GM23338 (cell line): ENCODE measurements at regions not wholly inside any gene's neighbourhood (a gene's known extent, or its start where the extent isn't known, plus 50 kb on each side); places are given as distances from the start of the nearest gene placed in this dataset.

Experiments
- ATAC-seq: fragments of 200-7000 bp; cut with Tn5 transposase; 3 replicates; pipeline ENCODE4 v1.9.1; 2020
- DNase-seq: peaks from one replicate; pipeline ENCODE4 v3.0.0-alpha.2; 2015; ENCODE audit warnings: low spot score
- H2AFZ ChIP-seq: fragments of 200-600 bp; sonication (generic); 2 replicates; pipeline ENCODE4 v1.8.0; 2016; ENCODE audit warnings: antibody characterized with exemption, mild to moderate bottlenecking, moderate library complexity
- H3F3A ChIP-seq: fragments of 200-600 bp; sonication (generic); replicated peaks from 2 replicates; pipeline ENCODE4 v1.8.0; 2017; ENCODE audit warnings: antibody characterized with exemption, mixed run types, low read depth
- H3K27ac ChIP-seq: fragments of 200-600 bp; sonication (generic); 2 replicates; pipeline ENCODE4 v1.6.1; 2016; ENCODE audit warnings: low read depth
- H3K27me3 ChIP-seq: fragments of 200-600 bp; sonication (generic); 2 replicates; pipeline ENCODE4 v1.8.0; 2016; ENCODE audit warnings: mild to moderate bottlenecking, mixed run types, moderate library complexity; ENCODE audit not compliant: insufficient read depth
- H3K36me3 ChIP-seq: fragments of 200-600 bp; sonication (generic); 2 replicates; pipeline ENCODE4 v1.8.0; 2016; ENCODE audit warnings: mild to moderate bottlenecking; ENCODE audit not compliant: insufficient read depth
- H3K4me1 ChIP-seq: fragments of 200-600 bp; sonication (generic); 2 replicates; pipeline ENCODE4 v1.8.0; 2016; ENCODE audit warnings: mild to moderate bottlenecking, moderate library complexity; ENCODE audit not compliant: insufficient read depth
- H3K4me2 ChIP-seq: fragments of 200-600 bp; sonication (generic); 2 replicates; pipeline ENCODE4 v1.7.1; 2017; ENCODE audit warnings: mixed run types
- H3K4me3 ChIP-seq: fragments of 200-600 bp; sonication (generic); 2 replicates; pipeline ENCODE4 v1.6.1; 2016; ENCODE audit warnings: mixed run types
- H3K79me2 ChIP-seq: fragments of 200-600 bp; sonication (generic); replicated peaks from 2 replicates; pipeline ENCODE4 v1.8.0; 2017; ENCODE audit warnings: mild to moderate bottlenecking; ENCODE audit not compliant: insufficient read depth
- H3K9me2 ChIP-seq: fragments of 200-600 bp; sonication (generic); 2 replicates; pipeline ENCODE4 v1.8.0; 2017; ENCODE audit not compliant: insufficient read depth
- H4K20me1 ChIP-seq: fragments of 200-600 bp; sonication (generic); replicated peaks from 2 replicates; pipeline ENCODE4 v1.8.0; 2017; ENCODE audit warnings: mild to moderate bottlenecking; ENCODE audit not compliant: insufficient read depth
- H3K27ac Mint-ChIP-seq: 2 replicates; pipeline ENCODE4 v1.8.0; 2020; ENCODE audit warnings: inconsistent platforms, mild to moderate bottlenecking, moderate library complexity, mixed read lengths
- H3K27me3 Mint-ChIP-seq: 3 replicates; pipeline ENCODE4 v1.8.0; 2022; ENCODE audit warnings: low read depth, mild to moderate bottlenecking, moderate library complexity, mixed read lengths, inconsistent platforms; ENCODE audit not compliant: insufficient read depth, poor library complexity
- H3K36me3 Mint-ChIP-seq: 3 replicates; pipeline ENCODE4 v1.8.0; 2021; ENCODE audit warnings: low read depth, mild to moderate bottlenecking, inconsistent platforms, moderate library complexity, mixed read lengths
- H3K4me1 Mint-ChIP-seq: 3 replicates; pipeline ENCODE4 v1.8.0; 2020; ENCODE audit warnings: mild to moderate bottlenecking, inconsistent platforms, mixed read lengths
- H3K4me3 Mint-ChIP-seq: 3 replicates; pipeline ENCODE4 v1.8.0; 2021; ENCODE audit warnings: moderate library complexity, mild to moderate bottlenecking, inconsistent platforms, mixed read lengths
- H3K9me3 Mint-ChIP-seq: 3 replicates; pipeline ENCODE4 v1.8.0; 2020; ENCODE audit warnings: moderate library complexity, mild to moderate bottlenecking, inconsistent platforms, mixed read lengths
- CREB1 ChIP-seq: fragments of 250-450 bp; sonication (Bioruptor Pico); IDR thresholded peaks from 2 replicates; pipeline ENCODE4 v1.5.0; 2020; ENCODE audit warnings: low read depth, mild to moderate bottlenecking, moderate library complexity
- EZH2 ChIP-seq: fragments of 200-600 bp; sonication (generic); IDR thresholded peaks from one replicate; pipeline ENCODE4 v1.8.0; 2017; ENCODE audit warnings: antibody characterized with exemption, mild to moderate bottlenecking, low read depth; ENCODE audit not compliant: unreplicated experiment
- EZH2phosphoT487 ChIP-seq: fragments of 200-600 bp; sonication (generic); IDR thresholded peaks from one replicate; pipeline ENCODE4 v1.8.1; 2018; ENCODE audit warnings: antibody characterized with exemption; ENCODE audit not compliant: unreplicated experiment
- JUNB ChIP-seq: IDR thresholded peaks from one replicate; pipeline ENCODE4 v1.6.1; 2016; ENCODE audit warnings: antibody characterized with exemption; ENCODE audit not compliant: unreplicated experiment
- NANOG ChIP-seq: IDR thresholded peaks from 2 replicates; pipeline ENCODE4 v1.6.1; 2016; ENCODE audit warnings: antibody characterized with exemption, borderline replicate concordance
- POLR2AphosphoS5 ChIP-seq: IDR thresholded peaks from 2 replicates; pipeline ENCODE4 v1.6.1; 2016; ENCODE audit warnings: antibody characterized with exemption, low read depth
- STAT1 ChIP-seq: IDR thresholded peaks from one replicate; pipeline ENCODE4 v1.6.1; 2016; ENCODE audit warnings: antibody characterized with exemption; ENCODE audit not compliant: unreplicated experiment
- ZNF114 ChIP-seq: fragments of 250-450 bp; sonication (Bioruptor Pico); IDR thresholded peaks from 2 replicates; pipeline ENCODE4 v1.5.0; 2020; ENCODE audit warnings: mild to moderate bottlenecking, moderate library complexity
- ZNF331 ChIP-seq: fragments of 250-450 bp; sonication (Bioruptor Pico); IDR thresholded peaks from 2 replicates; pipeline ENCODE4 v1.5.0; 2020; ENCODE audit warnings: low read depth, mild to moderate bottlenecking, moderate library complexity
- TF ChIP-seq, protein P1 (sequence below): IDR thresholded peaks from one replicate; pipeline ENCODE4 v1.6.1; 2018; ENCODE audit warnings: antibody characterized with exemption; ENCODE audit not compliant: unreplicated experiment
- TF ChIP-seq, protein P2 (sequence below): fragments of 250-450 bp; sonication (Bioruptor Pico); IDR thresholded peaks from 2 replicates; pipeline ENCODE4 v1.5.0; 2020; ENCODE audit warnings: mild to moderate bottlenecking, moderate library complexity
- TF ChIP-seq, protein P3 (sequence below), 2 experiments: fragments of 200-600 bp in 1 of 2; sonication (generic) in 1 of 2; conservative IDR thresholded peaks; 2 replicates each; pipeline versions ENCODE4 v1.5.1 to v1.6.1; 2016 to 2017; ENCODE audit warnings: antibody characterized with exemption in 2 of 2, low read depth in 2 of 2, mild to moderate bottlenecking in 2 of 2, moderate library complexity in 1 of 2
- TF ChIP-seq, protein P4 (sequence below): IDR thresholded peaks from 2 replicates; pipeline ENCODE4 v1.6.1; 2016; ENCODE audit warnings: antibody characterized with exemption

DNA sequence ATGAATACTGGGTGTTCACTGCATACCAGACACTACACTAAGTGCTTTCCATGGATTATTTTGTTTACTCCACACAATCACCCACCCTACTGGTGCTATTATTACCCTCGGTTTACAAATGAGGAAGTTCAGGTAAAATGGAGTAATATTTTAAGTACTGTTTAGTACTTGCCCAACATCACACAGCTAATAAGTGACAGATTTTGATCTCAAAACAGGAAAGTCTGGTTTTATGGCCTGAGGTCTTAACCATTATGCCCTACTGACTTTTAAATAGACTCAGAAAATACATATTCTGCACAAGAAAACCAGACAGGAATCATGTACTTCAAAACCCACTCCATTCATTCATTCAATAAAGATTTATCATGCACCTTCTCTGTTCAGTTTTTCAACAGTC, 431.0 kb upstream of the TLE4 start:
- no peaks in the 10 kb centered on the region for H3K4me1 Mint-ChIP-seq

More for the DNA sequence above, 431.0 kb upstream of the TLE4 start:
- no peak overlapping the region for H3K4me3 ChIP-seq
- H3F3A ChIP-seq = no peaks in the 10 kb centered on the region
- no peak overlapping the region for H3K27ac ChIP-seq
- no peak for ATAC-seq
- TF ChIP-seq, protein P1, sequence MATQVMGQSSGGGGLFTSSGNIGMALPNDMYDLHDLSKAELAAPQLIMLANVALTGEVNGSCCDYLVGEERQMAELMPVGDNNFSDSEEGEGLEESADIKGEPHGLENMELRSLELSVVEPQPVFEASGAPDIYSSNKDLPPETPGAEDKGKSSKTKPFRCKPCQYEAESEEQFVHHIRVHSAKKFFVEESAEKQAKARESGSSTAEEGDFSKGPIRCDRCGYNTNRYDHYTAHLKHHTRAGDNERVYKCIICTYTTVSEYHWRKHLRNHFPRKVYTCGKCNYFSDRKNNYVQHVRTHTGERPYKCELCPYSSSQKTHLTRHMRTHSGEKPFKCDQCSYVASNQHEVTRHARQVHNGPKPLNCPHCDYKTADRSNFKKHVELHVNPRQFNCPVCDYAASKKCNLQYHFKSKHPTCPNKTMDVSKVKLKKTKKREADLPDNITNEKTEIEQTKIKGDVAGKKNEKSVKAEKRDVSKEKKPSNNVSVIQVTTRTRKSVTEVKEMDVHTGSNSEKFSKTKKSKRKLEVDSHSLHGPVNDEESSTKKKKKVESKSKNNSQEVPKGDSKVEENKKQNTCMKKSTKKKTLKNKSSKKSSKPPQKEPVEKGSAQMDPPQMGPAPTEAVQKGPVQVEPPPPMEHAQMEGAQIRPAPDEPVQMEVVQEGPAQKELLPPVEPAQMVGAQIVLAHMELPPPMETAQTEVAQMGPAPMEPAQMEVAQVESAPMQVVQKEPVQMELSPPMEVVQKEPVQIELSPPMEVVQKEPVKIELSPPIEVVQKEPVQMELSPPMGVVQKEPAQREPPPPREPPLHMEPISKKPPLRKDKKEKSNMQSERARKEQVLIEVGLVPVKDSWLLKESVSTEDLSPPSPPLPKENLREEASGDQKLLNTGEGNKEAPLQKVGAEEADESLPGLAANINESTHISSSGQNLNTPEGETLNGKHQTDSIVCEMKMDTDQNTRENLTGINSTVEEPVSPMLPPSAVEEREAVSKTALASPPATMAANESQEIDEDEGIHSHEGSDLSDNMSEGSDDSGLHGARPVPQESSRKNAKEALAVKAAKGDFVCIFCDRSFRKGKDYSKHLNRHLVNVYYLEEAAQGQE = no peak
- TF ChIP-seq, protein P2, sequence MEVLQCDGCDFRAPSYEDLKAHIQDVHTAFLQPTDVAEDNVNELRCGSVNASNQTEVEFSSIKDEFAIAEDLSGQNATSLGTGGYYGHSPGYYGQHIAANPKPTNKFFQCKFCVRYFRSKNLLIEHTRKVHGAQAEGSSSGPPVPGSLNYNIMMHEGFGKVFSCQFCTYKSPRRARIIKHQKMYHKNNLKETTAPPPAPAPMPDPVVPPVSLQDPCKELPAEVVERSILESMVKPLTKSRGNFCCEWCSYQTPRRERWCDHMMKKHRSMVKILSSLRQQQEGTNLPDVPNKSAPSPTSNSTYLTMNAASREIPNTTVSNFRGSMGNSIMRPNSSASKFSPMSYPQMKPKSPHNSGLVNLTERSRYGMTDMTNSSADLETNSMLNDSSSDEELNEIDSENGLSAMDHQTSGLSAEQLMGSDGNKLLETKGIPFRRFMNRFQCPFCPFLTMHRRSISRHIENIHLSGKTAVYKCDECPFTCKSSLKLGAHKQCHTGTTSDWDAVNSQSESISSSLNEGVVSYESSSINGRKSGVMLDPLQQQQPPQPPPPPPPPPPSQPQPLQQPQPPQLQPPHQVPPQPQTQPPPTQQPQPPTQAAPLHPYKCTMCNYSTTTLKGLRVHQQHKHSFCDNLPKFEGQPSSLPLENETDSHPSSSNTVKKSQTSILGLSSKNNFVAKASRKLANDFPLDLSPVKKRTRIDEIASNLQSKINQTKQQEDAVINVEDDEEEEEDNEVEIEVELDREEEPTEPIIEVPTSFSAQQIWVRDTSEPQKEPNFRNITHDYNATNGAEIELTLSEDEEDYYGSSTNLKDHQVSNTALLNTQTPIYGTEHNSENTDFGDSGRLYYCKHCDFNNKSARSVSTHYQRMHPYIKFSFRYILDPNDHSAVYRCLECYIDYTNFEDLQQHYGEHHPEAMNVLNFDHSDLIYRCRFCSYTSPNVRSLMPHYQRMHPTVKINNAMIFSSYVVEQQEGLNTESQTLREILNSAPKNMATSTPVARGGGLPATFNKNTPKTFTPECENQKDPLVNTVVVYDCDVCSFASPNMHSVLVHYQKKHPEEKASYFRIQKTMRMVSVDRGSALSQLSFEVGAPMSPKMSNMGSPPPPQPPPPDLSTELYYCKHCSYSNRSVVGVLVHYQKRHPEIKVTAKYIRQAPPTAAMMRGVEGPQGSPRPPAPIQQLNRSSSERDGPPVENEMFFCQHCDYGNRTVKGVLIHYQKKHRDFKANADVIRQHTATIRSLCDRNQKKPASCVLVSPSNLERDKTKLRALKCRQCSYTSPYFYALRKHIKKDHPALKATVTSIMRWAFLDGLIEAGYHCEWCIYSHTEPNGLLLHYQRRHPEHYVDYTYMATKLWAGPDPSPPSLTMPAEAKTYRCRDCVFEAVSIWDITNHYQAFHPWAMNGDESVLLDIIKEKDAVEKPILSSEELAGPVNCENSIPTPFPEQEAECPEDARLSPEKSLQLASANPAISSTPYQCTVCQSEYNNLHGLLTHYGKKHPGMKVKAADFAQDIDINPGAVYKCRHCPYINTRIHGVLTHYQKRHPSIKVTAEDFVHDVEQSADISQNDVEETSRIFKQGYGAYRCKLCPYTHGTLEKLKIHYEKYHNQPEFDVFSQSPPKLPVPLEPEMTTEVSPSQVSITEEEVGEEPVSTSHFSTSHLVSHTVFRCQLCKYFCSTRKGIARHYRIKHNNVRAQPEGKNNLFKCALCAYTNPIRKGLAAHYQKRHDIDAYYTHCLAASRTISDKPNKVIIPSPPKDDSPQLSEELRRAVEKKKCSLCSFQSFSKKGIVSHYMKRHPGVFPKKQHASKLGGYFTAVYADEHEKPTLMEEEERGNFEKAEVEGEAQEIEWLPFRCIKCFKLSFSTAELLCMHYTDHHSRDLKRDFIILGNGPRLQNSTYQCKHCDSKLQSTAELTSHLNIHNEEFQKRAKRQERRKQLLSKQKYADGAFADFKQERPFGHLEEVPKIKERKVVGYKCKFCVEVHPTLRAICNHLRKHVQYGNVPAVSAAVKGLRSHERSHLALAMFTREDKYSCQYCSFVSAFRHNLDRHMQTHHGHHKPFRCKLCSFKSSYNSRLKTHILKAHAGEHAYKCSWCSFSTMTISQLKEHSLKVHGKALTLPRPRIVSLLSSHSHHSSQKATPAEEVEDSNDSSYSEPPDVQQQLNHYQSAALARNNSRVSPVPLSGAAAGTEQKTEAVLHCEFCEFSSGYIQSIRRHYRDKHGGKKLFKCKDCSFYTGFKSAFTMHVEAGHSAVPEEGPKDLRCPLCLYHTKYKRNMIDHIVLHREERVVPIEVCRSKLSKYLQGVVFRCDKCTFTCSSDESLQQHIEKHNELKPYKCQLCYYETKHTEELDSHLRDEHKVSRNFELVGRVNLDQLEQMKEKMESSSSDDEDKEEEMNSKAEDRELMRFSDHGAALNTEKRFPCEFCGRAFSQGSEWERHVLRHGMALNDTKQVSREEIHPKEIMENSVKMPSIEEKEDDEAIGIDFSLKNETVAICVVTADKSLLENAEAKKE (CRISPR knock-in tag) = no peak
- TF ChIP-seq CREB1 (CRISPR knock-in tag) (no peak), NANOG (no peak), ZNF114 (no peak), STAT1 (no peak), ZNF331 (CRISPR knock-in tag) (no peak), EZH2 (no peak), POLR2AphosphoS5 (no peak), EZH2phosphoT487 (no peak), JUNB (no peak)
- TF ChIP-seq, protein P3, sequence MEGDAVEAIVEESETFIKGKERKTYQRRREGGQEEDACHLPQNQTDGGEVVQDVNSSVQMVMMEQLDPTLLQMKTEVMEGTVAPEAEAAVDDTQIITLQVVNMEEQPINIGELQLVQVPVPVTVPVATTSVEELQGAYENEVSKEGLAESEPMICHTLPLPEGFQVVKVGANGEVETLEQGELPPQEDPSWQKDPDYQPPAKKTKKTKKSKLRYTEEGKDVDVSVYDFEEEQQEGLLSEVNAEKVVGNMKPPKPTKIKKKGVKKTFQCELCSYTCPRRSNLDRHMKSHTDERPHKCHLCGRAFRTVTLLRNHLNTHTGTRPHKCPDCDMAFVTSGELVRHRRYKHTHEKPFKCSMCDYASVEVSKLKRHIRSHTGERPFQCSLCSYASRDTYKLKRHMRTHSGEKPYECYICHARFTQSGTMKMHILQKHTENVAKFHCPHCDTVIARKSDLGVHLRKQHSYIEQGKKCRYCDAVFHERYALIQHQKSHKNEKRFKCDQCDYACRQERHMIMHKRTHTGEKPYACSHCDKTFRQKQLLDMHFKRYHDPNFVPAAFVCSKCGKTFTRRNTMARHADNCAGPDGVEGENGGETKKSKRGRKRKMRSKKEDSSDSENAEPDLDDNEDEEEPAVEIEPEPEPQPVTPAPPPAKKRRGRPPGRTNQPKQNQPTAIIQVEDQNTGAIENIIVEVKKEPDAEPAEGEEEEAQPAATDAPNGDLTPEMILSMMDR (conservative IDR thresholded peaks at IDR 0.05; ENCODE audit: low read depth in 2 of 2) = no peak
- TF ChIP-seq, protein P4, sequence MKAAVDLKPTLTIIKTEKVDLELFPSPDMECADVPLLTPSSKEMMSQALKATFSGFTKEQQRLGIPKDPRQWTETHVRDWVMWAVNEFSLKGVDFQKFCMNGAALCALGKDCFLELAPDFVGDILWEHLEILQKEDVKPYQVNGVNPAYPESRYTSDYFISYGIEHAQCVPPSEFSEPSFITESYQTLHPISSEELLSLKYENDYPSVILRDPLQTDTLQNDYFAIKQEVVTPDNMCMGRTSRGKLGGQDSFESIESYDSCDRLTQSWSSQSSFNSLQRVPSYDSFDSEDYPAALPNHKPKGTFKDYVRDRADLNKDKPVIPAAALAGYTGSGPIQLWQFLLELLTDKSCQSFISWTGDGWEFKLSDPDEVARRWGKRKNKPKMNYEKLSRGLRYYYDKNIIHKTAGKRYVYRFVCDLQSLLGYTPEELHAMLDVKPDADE = no peak
- no peak for DNase-seq
- H3K4me2 ChIP-seq = no peak overlapping the region
- no peaks in the 10 kb centered on the region for H4K20me1 ChIP-seq
- H3K9me2 ChIP-seq = no peaks in the 10 kb centered on the region
- no peak overlapping the region for H3K27ac Mint-ChIP-seq
- no peaks in the 10 kb centered on the region for H3K27me3 Mint-ChIP-seq
- no peaks in the 10 kb centered on the region for H3K4me1 ChIP-seq
- no peak overlapping the region for H3K4me3 Mint-ChIP-seq
- no peaks in the 10 kb centered on the region for H3K79me2 ChIP-seq
- no peaks in the 10 kb centered on the region for H3K36me3 ChIP-seq
- H3K36me3 Mint-ChIP-seq = no peaks in the 10 kb centered on the region
- no peaks in the 10 kb centered on the region for H3K27me3 ChIP-seq
- H2AFZ ChIP-seq = no peak overlapping the region
- no peaks in the 10 kb centered on the region for H3K9me3 Mint-ChIP-seq
